Naive thymus-derived CD4-positive, alpha-beta T cell (primary cell): ENCODE measurements at regions not wholly inside any gene's neighbourhood (a gene's known extent, or its start where the extent isn't known, plus 50 kb on each side); places are given as distances from the start of the nearest gene placed in this dataset.

Experiments used
- ATAC-seq: fragments of 150-1000 bp; cut with Tn5 transposase; 2 replicates; pipeline ENCODE4 v1.10.0; 2021; ENCODE audit warnings: mild to moderate bottlenecking, moderate library complexity
- CTCF ChIA-PET: fragments of 350-600 bp; sonication (Branson Sonifier 250); formaldehyde crosslinking; loops from one replicate; lab custom pipeline; 2021; ENCODE audit warnings: antibody characterized with exemption; lab: Charles Lee
- POLR2A ChIA-PET: fragments of 350-600 bp; sonication (Branson Sonifier 250); formaldehyde crosslinking; loops from one replicate; lab custom pipeline; 2021; ENCODE audit warnings: antibody characterized with exemption, inconsistent platforms; lab: Charles Lee
- DNase-seq, 9 donors: peaks; one replicate each; pipeline versions ENCODE4 v3.0.0 to v3.0.0-alpha.2; 2020 to 2022; ENCODE audit warnings: mixed read lengths in 1 of 9
- H3K27ac ChIP-seq: one replicate; pipeline ENCODE4 v1.7.0; 2013; ENCODE audit warnings: mild to moderate bottlenecking, low read depth, low read length, moderate library complexity
- H3K27me3 ChIP-seq, 2 donors: one replicate each; pipeline ENCODE4 v1.7.0; 2013; ENCODE audit warnings: low read length in 2 of 2, mild to moderate bottlenecking in 2 of 2, moderate library complexity in 2 of 2; ENCODE audit not compliant: control insufficient read depth in 2 of 2, insufficient read depth in 2 of 2
- H3K36me3 ChIP-seq, 3 experiments: 1 replicate in 2 of 3; 2 replicates in 1 of 3; pipeline ENCODE4 v1.7.0; 2013; ENCODE audit warnings: low read length in 3 of 3, mild to moderate bottlenecking in 3 of 3, moderate library complexity in 1 of 3; ENCODE audit not compliant: insufficient read depth in 3 of 3, control insufficient read depth in 2 of 3
- H3K4me1 ChIP-seq, 2 donors: one replicate each; pipeline ENCODE4 v1.7.0; 2013; ENCODE audit warnings: low read length in 2 of 2, mild to moderate bottlenecking in 2 of 2, moderate library complexity in 1 of 2; ENCODE audit not compliant: control insufficient read depth in 2 of 2, insufficient read depth in 2 of 2
- H3K4me3 ChIP-seq: 2 replicates; pipeline ENCODE4 v1.7.0; 2013; ENCODE audit warnings: mild to moderate bottlenecking, low read length
- H3K9me3 ChIP-seq, 3 experiments: 1 replicate in 2 of 3; 2 replicates in 1 of 3; pipeline ENCODE4 v1.7.0; 2013; ENCODE audit warnings: low read length in 3 of 3; ENCODE audit not compliant: control insufficient read depth in 2 of 3
- H3K27ac Mint-ChIP-seq, 9 donors: one replicate each; pipeline ENCODE4 v1.8.0; 2020 to 2022; ENCODE audit warnings: mixed read lengths in 9 of 9, mild to moderate bottlenecking in 8 of 9, moderate library complexity in 5 of 9, inconsistent platforms in 2 of 9
- H3K27me3 Mint-ChIP-seq, 5 donors: one replicate each; pipeline ENCODE4 v1.8.0; 2021 to 2022; ENCODE audit warnings: mixed read lengths in 5 of 5, mild to moderate bottlenecking in 1 of 5
- H3K36me3 Mint-ChIP-seq, 5 donors: one replicate each; pipeline ENCODE4 v1.8.0; 2020 to 2022; ENCODE audit warnings: mixed read lengths in 5 of 5, mild to moderate bottlenecking in 3 of 5, inconsistent platforms in 1 of 5
- H3K4me1 Mint-ChIP-seq, 7 donors: one replicate each; pipeline ENCODE4 v1.8.0; 2020 to 2022; ENCODE audit warnings: mixed read lengths in 7 of 7, mild to moderate bottlenecking in 3 of 7, inconsistent platforms in 1 of 7
- H3K4me3 Mint-ChIP-seq, 10 donors: one replicate each; pipeline ENCODE4 v1.8.0; 2020 to 2022; ENCODE audit warnings: mild to moderate bottlenecking in 10 of 10, mixed read lengths in 10 of 10, moderate library complexity in 6 of 10, inconsistent platforms in 2 of 10
- H3K9me3 Mint-ChIP-seq, 11 donors: one replicate each; pipeline ENCODE4 v1.8.0; 2020 to 2022; ENCODE audit warnings: mixed read lengths in 11 of 11, mild to moderate bottlenecking in 4 of 11, inconsistent platforms in 1 of 11, moderate library complexity in 1 of 11
- intact Hi-C, 2 donors: fragments of 100-400 bp; cut with micrococcal nuclease; formaldehyde crosslinking; loops; one replicate each; pipeline ENCODE4 v1.15.1; 2023

- Histone ChIP-seq H3K27ac (no peak overlapping the region), H3K4me3 (no peak overlapping the region), H3K4me1 (no peaks in the 10 kb centered on the region), H3K27me3 (no peaks in the 10 kb centered on the region), H3K36me3 (no peaks in the 10 kb centered on the region), H3K9me3 (no peaks in the 10 kb centered on the region)
- peaks cover 0 to 7% (median 1%) of the 10 kb centered on the region in 11 donors for H3K9me3 Mint-ChIP-seq
- H3K4me1 Mint-ChIP-seq = no peaks in the 10 kb centered on the region
- no peak overlapping the region for H3K27ac Mint-ChIP-seq
- ATAC-seq = no peak
- no peak for DNase-seq
- POLR2A ChIA-PET = no interaction called here
- peaks cover 0 to 4% (median 0%) of the 10 kb centered on the region in 5 donors for H3K27me3 Mint-ChIP-seq
- no peak overlapping the region for H3K4me3 Mint-ChIP-seq
- CTCF ChIA-PET = no interaction called here
- intact Hi-C loops = no loop called here
- no peaks in the 10 kb centered on the region for H3K36me3 Mint-ChIP-seq
Measured at GRCh38 chr5:152293189-152293588, 111.9 kb downstream of the NMUR2 start.

- Mint-ChIP-seq H3K27me3 (peaks cover 0 to 9% (median 8%) of the 10 kb centered on the region in 5 donors), H3K4me3 (no peak overlapping the region), H3K4me1 (no peaks in the 10 kb centered on the region), H3K9me3 (peaks cover 0 to 7% (median 1%) of the 10 kb centered on the region in 11 donors), H3K36me3 (no peaks in the 10 kb centered on the region), H3K27ac (no peak overlapping the region)
- Histone ChIP-seq H3K4me3 (no peak overlapping the region), H3K27me3 (no peaks in the 10 kb centered on the region), H3K36me3 (no peaks in the 10 kb centered on the region), H3K4me1 (no peaks in the 10 kb centered on the region), H3K9me3 (no peaks in the 10 kb centered on the region), H3K27ac (no peak overlapping the region)
- ChIA-PET CTCF (no interaction called here), POLR2A (no interaction called here)
- ATAC-seq = no peak
- intact Hi-C loops = no loop called here
- no peak for DNase-seq
Measured at GRCh38 chr5:152290181-152290580, 114.9 kb downstream of the NMUR2 start.

- Histone ChIP-seq H3K9me3 (no peaks in the 10 kb centered on the region), H3K4me1 (no peaks in the 10 kb centered on the region), H3K27ac (no peak overlapping the region), H3K27me3 (no peaks in the 10 kb centered on the region), H3K4me3 (no peak overlapping the region), H3K36me3 (no peaks in the 10 kb centered on the region)
- no peak overlapping the region for H3K27ac Mint-ChIP-seq
- ATAC-seq (no peak), DNase-seq (no peak)
- H3K9me3 Mint-ChIP-seq = peaks cover 0 to 8% (median 3%) of the 10 kb centered on the region in 11 donors
- ChIA-PET CTCF (no interaction called here), POLR2A (no interaction called here)
- H3K36me3 Mint-ChIP-seq = no peaks in the 10 kb centered on the region
- H3K27me3 Mint-ChIP-seq = peaks cover 0 to 18% (median 9%) of the 10 kb centered on the region in 5 donors
- no peaks in the 10 kb centered on the region for H3K4me1 Mint-ChIP-seq
- intact Hi-C loops = no loop called here
- no peak overlapping the region for H3K4me3 Mint-ChIP-seq
Measured at GRCh38 chr5:152288917-152289595, 116.0 kb downstream of the NMUR2 start.

GRCh38 chr5:152288499-152288898, 116.6 kb downstream of the NMUR2 start:
- H3K4me1 Mint-ChIP-seq = no peaks in the 10 kb centered on the region
- H3K9me3 Mint-ChIP-seq = peaks cover 1 to 12% (median 7%) of the 10 kb centered on the region in 11 donors
- Histone ChIP-seq H3K27me3 (no peaks in the 10 kb centered on the region), H3K27ac (no peak overlapping the region), H3K4me1 (no peaks in the 10 kb centered on the region), H3K36me3 (no peaks in the 10 kb centered on the region), H3K4me3 (no peak overlapping the region), H3K9me3 (no peaks in the 10 kb centered on the region)
- H3K27ac Mint-ChIP-seq = no peak overlapping the region
- ChIA-PET CTCF (no interaction called here), POLR2A (no interaction called here)
- H3K36me3 Mint-ChIP-seq = no peaks in the 10 kb centered on the region
- intact Hi-C loops = no loop called here
- peaks cover 0 to 24% (median 9%) of the 10 kb centered on the region in 5 donors for H3K27me3 Mint-ChIP-seq
- DNase-seq (no peak), ATAC-seq (no peak)
- H3K4me3 Mint-ChIP-seq = no peak overlapping the region

- peaks cover 0 to 42% (median 9%) of the 10 kb centered on the region in 5 donors for H3K27me3 Mint-ChIP-seq
- H3K4me3 Mint-ChIP-seq = no peak overlapping the region
- no peaks in the 10 kb centered on the region for H3K36me3 ChIP-seq
- no peaks in the 10 kb centered on the region for H3K36me3 Mint-ChIP-seq
- H3K27ac Mint-ChIP-seq = no peak overlapping the region
- H3K9me3 ChIP-seq = no peaks in the 10 kb centered on the region
- no peaks in the 10 kb centered on the region for H3K4me1 ChIP-seq
- ChIA-PET CTCF (no interaction called here), POLR2A (no interaction called here)
- H3K27ac ChIP-seq = no peak overlapping the region
- ATAC-seq (no peak), DNase-seq (no peak)
- no peak overlapping the region for H3K4me3 ChIP-seq
- intact Hi-C loops = no loop called here
- no peaks in the 10 kb centered on the region for H3K27me3 ChIP-seq
- peaks cover 0 to 20% (median 6%) of the 10 kb centered on the region in 11 donors for H3K9me3 Mint-ChIP-seq
- no peaks in the 10 kb centered on the region for H3K4me1 Mint-ChIP-seq
Measured at GRCh38 chr5:152285764-152286163, 119.3 kb downstream of the NMUR2 start.

- ChIA-PET POLR2A (no interaction called here), CTCF (no interaction called here)
- ATAC-seq (no peak), DNase-seq (no peak)
- Mint-ChIP-seq H3K9me3 (peaks cover 0 to 26% (median 7%) of the 10 kb centered on the region in 11 donors), H3K36me3 (no peaks in the 10 kb centered on the region), H3K27me3 (peaks cover 0 to 42% (median 16%) of the 10 kb centered on the region in 5 donors), H3K4me3 (no peak overlapping the region), H3K27ac (no peak overlapping the region), H3K4me1 (no peaks in the 10 kb centered on the region)
- Histone ChIP-seq H3K36me3 (no peaks in the 10 kb centered on the region), H3K4me1 (no peaks in the 10 kb centered on the region), H3K9me3 (no peaks in the 10 kb centered on the region), H3K4me3 (no peak overlapping the region), H3K27me3 (no peaks in the 10 kb centered on the region), H3K27ac (no peak overlapping the region)
- intact Hi-C loops = no loop called here
Measured at GRCh38 chr5:152282331-152282730, 122.7 kb downstream of the NMUR2 start.

GRCh38 chr5:152277936-152278335, 127.1 kb downstream of the NMUR2 start:
- Histone ChIP-seq H3K4me1 (no peaks in the 10 kb centered on the region), H3K4me3 (no peak overlapping the region), H3K27ac (no peak overlapping the region), H3K36me3 (no peaks in the 10 kb centered on the region), H3K9me3 (no peaks in the 10 kb centered on the region), H3K27me3 (no peaks in the 10 kb centered on the region)
- no peaks in the 10 kb centered on the region for H3K36me3 Mint-ChIP-seq
- peaks cover 0 to 17% (median 2%) of the 10 kb centered on the region in 11 donors for H3K9me3 Mint-ChIP-seq
- CTCF ChIA-PET = no interaction called here
- H3K4me3 Mint-ChIP-seq = no peak overlapping the region
- POLR2A ChIA-PET = no interaction called here
- DNase-seq (no peak), ATAC-seq (no peak)
- peaks cover 0 to 16% (median 10%) of the 10 kb centered on the region in 5 donors for H3K27me3 Mint-ChIP-seq
- no peak overlapping the region for H3K27ac Mint-ChIP-seq
- intact Hi-C loops = loop anchor here in 1 of 2 donors (10.0 kb wide), 1 partner anchor 453 kb away; no protein-coding TSS in a partner anchor
- H3K4me1 Mint-ChIP-seq = no peaks in the 10 kb centered on the region
